ENCODE measurements at regions not wholly inside any gene's neighbourhood (a gene's known extent, or its start where the extent isn't known, plus 50 kb on each side); places are given as distances from the start of the nearest gene placed in this dataset.
A peak's percentile ranks its signal among the peaks of the same experiment; 100 is the strongest.

DNA sequence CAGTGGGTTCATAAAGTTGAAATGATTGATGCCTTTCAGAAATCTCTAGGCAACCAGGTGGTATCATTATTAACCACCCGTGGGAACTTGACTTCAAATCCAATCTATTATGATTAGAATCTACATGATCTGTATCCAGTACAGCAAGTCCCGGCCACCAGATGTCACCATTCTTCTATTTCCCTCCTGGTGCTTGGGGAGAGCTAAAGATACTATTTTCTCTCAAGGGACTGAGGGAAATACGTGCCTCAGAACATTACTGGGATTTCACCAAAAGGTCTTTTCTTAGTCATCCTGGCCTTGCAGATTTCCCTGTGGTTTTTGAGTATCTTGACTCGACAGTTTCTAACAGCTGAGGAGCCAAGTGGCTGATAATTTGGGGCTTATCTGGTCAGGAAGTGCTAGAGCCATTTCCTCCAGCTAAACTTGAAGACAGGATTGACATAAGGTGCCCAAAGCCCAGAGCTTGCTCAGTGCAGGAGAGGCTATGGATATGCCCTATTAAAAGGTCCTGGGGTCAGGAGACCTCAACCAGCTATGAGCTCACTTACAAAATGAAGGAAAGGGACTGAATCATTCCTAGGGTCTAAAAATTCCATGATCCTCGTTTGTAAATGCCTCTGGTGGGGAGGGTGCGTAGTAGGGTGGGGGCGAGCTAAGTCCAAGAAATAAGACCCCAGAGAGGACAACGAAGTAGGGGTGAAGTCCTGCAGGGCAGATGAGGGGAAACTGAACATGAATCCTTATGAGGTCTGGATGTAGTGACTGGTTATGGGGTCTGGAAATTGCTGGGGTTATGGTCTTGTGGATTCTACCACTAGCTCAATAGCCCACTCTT, 135.4 kb upstream of the MGAT5 start:
- Histone ChIP-seq H2AFZ (ENCODE audit: low read length) (no peak overlapping the region), H3K9ac (ENCODE audit: insufficient read depth, low read length) (no peak overlapping the region), H3K27ac (ENCODE audit: insufficient read depth, low read length) (no peak overlapping the region), H3K4me2 (ENCODE audit: extremely low read depth, insufficient read depth, low read length) (no peak overlapping the region), H3K36me3 (ENCODE audit: control insufficient read depth, insufficient read depth, low read length) (no peaks in the 10 kb centered on the region), H4K20me1 (ENCODE audit: control insufficient read depth, extremely low read depth, insufficient read depth, low read length) (no peaks in the 10 kb centered on the region), H3K27me3 (ENCODE audit: control insufficient read depth, insufficient read depth, low read length) (no peaks in the 10 kb centered on the region), H3K79me2 (ENCODE audit: control insufficient read depth, insufficient read depth, low read length) (peaks cover 34% of the 10 kb centered on the region), H3K4me3 (replicated peaks in 1 of 4; ENCODE audit: control extremely low read depth in 1 of 4, insufficient read depth in 1 of 4, low read depth in 3 of 4, low read length in 4 of 4) (peak overlapping the region in 1 of 4 experiments; percentile 95), H3K9me3 (ENCODE audit: control insufficient read depth, insufficient read depth, low read depth, low read length) (no peaks in the 10 kb centered on the region), H3K4me1 (ENCODE audit: control insufficient read depth, extremely low read depth, insufficient read depth, low read length) (peaks cover 10% of the 10 kb centered on the region)
- TF ChIP-seq EZH2 (IDR thresholded peaks at IDR 0.05; ENCODE audit: low read length, missing control alignments): no peak
- TF ChIP-seq, protein P1, sequence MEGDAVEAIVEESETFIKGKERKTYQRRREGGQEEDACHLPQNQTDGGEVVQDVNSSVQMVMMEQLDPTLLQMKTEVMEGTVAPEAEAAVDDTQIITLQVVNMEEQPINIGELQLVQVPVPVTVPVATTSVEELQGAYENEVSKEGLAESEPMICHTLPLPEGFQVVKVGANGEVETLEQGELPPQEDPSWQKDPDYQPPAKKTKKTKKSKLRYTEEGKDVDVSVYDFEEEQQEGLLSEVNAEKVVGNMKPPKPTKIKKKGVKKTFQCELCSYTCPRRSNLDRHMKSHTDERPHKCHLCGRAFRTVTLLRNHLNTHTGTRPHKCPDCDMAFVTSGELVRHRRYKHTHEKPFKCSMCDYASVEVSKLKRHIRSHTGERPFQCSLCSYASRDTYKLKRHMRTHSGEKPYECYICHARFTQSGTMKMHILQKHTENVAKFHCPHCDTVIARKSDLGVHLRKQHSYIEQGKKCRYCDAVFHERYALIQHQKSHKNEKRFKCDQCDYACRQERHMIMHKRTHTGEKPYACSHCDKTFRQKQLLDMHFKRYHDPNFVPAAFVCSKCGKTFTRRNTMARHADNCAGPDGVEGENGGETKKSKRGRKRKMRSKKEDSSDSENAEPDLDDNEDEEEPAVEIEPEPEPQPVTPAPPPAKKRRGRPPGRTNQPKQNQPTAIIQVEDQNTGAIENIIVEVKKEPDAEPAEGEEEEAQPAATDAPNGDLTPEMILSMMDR (conservative IDR thresholded peaks at IDR 0.05 in 1 of 2, IDR thresholded peaks at IDR 0.05 in 1 of 2; ENCODE audit: low read depth in 1 of 2, low read length in 2 of 2): peak; percentile 73 to 83
- DNase-seq (ENCODE audit: low read depth in 2 of 2): peak; percentile 97 to 98

DNA sequence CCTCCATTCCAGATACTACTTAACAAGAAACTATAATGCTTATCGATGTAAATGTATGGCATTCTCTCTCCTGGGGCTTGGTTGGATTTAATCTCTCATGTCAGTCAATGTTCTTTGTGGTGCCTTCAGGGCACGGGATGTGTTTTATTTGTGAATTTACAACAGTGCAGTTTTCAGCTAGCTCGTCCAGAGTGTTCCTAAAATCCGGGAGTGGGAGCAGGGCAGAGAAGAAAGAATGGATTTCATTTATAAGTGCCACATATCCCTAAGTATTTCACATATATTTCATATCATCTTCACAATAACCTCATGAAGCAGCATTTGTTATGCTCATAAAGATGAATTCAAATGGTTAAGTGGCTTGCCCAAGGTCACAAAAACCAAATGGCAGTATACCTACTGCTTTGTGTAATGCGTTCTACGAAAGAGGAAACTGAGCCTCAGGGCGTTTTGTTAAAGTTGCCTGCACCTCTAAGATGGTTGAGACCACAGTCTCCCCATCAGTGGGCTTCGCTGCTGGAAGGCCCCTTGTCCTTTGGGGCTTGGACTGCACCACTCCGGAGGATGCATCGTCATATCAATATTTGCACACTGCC, 134.7 kb upstream of the MGAT5 start:
- Histone ChIP-seq H3K27me3 (ENCODE audit: control insufficient read depth, insufficient read depth, low read length) (no peaks in the 10 kb centered on the region), H3K4me2 (ENCODE audit: extremely low read depth, insufficient read depth, low read length) (peak overlapping the region; percentile 83), H3K4me1 (ENCODE audit: control insufficient read depth, extremely low read depth, insufficient read depth, low read length) (peaks cover 14% of the 10 kb centered on the region), H3K4me3 (replicated peaks in 1 of 4; ENCODE audit: control extremely low read depth in 1 of 4, insufficient read depth in 1 of 4, low read depth in 3 of 4, low read length in 4 of 4) (peak overlapping the region; percentile 47 to 95 (median 73)), H3K79me2 (ENCODE audit: control insufficient read depth, insufficient read depth, low read length) (peaks cover 42% of the 10 kb centered on the region), H4K20me1 (ENCODE audit: control insufficient read depth, extremely low read depth, insufficient read depth, low read length) (no peaks in the 10 kb centered on the region), H3K9ac (ENCODE audit: insufficient read depth, low read length) (no peak overlapping the region), H3K36me3 (ENCODE audit: control insufficient read depth, insufficient read depth, low read length) (no peaks in the 10 kb centered on the region), H3K27ac (ENCODE audit: insufficient read depth, low read length) (peak overlapping the region; percentile 38), H3K9me3 (ENCODE audit: control insufficient read depth, insufficient read depth, low read depth, low read length) (no peaks in the 10 kb centered on the region), H2AFZ (ENCODE audit: low read length) (peak overlapping the region; percentile 67)
- TF ChIP-seq EZH2 (IDR thresholded peaks at IDR 0.05; ENCODE audit: low read length, missing control alignments): no peak
- TF ChIP-seq, protein P1 (conservative IDR thresholded peaks at IDR 0.05 in 1 of 2, IDR thresholded peaks at IDR 0.05 in 1 of 2; ENCODE audit: low read depth in 1 of 2, low read length in 2 of 2): no peak
- no peak for DNase-seq (ENCODE audit: low read depth in 2 of 2)

DNA sequence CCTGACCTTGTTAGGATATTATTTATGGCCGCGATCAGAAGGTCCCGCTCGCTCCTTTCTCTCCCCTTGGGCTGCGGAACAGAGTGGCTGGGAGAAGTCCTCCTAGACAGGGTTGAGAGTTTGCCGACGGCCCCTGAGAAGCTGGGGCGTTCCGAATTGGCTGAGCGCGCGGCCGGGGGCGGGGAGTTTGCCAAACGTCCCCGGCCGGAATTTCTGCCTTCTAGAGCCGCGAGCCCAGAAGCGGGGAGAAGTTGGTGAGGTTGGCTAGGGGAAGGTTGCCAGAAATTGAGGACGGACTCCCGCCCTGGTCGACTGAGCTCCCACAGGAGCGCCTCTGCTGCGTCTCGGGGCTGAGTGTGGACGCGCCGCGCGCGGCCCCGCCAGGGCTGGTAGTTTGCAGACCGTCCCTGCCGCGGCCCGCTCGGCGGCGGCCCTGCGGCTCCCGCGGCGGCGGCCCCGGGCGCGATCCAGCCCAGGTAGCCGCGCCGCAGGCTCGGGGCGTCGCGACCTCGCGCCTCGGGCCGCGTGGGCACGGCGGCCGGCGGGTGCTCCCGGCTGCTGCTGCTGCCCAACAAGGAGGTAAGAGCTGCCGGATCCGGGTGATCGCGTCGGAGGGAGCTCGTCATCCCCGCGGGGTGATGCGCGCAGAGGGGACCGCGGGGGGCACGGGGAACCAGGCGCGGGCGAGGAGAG, 134.0 kb upstream of the MGAT5 start:
- Histone ChIP-seq H3K9ac (ENCODE audit: insufficient read depth, low read length) (peak overlapping the region; percentile 77), H3K9me3 (ENCODE audit: control insufficient read depth, insufficient read depth, low read depth, low read length) (no peaks in the 10 kb centered on the region), H3K79me2 (ENCODE audit: control insufficient read depth, insufficient read depth, low read length) (peaks cover 48% of the 10 kb centered on the region), H3K27me3 (ENCODE audit: control insufficient read depth, insufficient read depth, low read length) (no peaks in the 10 kb centered on the region), H4K20me1 (ENCODE audit: control insufficient read depth, extremely low read depth, insufficient read depth, low read length) (no peaks in the 10 kb centered on the region), H3K27ac (ENCODE audit: insufficient read depth, low read length) (peak overlapping the region; percentile 61), H2AFZ (ENCODE audit: low read length) (peak overlapping the region; percentile 67), H3K4me1 (ENCODE audit: control insufficient read depth, extremely low read depth, insufficient read depth, low read length) (peaks cover 14% of the 10 kb centered on the region), H3K36me3 (ENCODE audit: control insufficient read depth, insufficient read depth, low read length) (no peaks in the 10 kb centered on the region), H3K4me2 (ENCODE audit: extremely low read depth, insufficient read depth, low read length) (peak overlapping the region; percentile 83), H3K4me3 (replicated peaks in 1 of 4; ENCODE audit: control extremely low read depth in 1 of 4, insufficient read depth in 1 of 4, low read depth in 3 of 4, low read length in 4 of 4) (peak overlapping the region; percentile 49 to 95 (median 91))
- peak; percentile 94 to 96 for DNase-seq (ENCODE audit: low read depth in 2 of 2)
- no peak for TF ChIP-seq EZH2 (IDR thresholded peaks at IDR 0.05; ENCODE audit: low read length, missing control alignments)
- TF ChIP-seq, protein P1 (conservative IDR thresholded peaks at IDR 0.05 in 1 of 2, IDR thresholded peaks at IDR 0.05 in 1 of 2; ENCODE audit: low read depth in 1 of 2, low read length in 2 of 2): no peak
